ENCODE measurements at regions not wholly inside any gene's neighbourhood (a gene's known extent, or its start where the extent isn't known, plus 50 kb on each side); places are given as distances from the start of the nearest gene placed in this dataset.
"Not testable (repeated sequence)": the region's sequence is repeated elsewhere in the genome, so short reads cannot be mapped to it uniquely, and the experiment has no call there.

- not testable (repeated sequence) for DNase-seq (ENCODE audit: low read depth)
- TF ChIP-seq CTCF (conservative IDR thresholded peaks at IDR 0.05; ENCODE audit: low read depth, low read length) = peak; percentile 31
- H3K4me3 ChIP-seq (ENCODE audit: low read depth, low read length) = peak overlapping the region; percentile 87
These were observed 94.7 kb upstream of the PLEKHM1 start for GRCh38 chr17:45585037-45585733.

GRCh38 chr17:45585794-45586650 is 95.5 kb upstream of the PLEKHM1 start:
- DNase-seq (ENCODE audit: low read depth) = not testable (repeated sequence)
- peak overlapping the region; percentile 87 for H3K4me3 ChIP-seq (ENCODE audit: low read depth, low read length)
- peak; percentile 23 for TF ChIP-seq CTCF (conservative IDR thresholded peaks at IDR 0.05; ENCODE audit: low read depth, low read length)

- H3K4me3 ChIP-seq (ENCODE audit: low read depth, low read length) = peak overlapping the region; percentile 87
- not testable (repeated sequence) for DNase-seq (ENCODE audit: low read depth)
These were observed 96.1 kb upstream of the PLEKHM1 start for GRCh38 chr17:45586651-45586934.

GRCh38 chr17:45592433-45592923 is 102.0 kb upstream of the PLEKHM1 start:
- not testable (repeated sequence) for H3K4me3 ChIP-seq (ENCODE audit: low read depth, low read length); DNase-seq (ENCODE audit: low read depth)
- TF ChIP-seq CTCF (conservative IDR thresholded peaks at IDR 0.05; ENCODE audit: low read depth, low read length) = peak; percentile 67

- not testable (repeated sequence) for H3K4me3 ChIP-seq (ENCODE audit: low read depth, low read length); DNase-seq (ENCODE audit: low read depth)
These were observed 105.8 kb upstream of the PLEKHM1 start for GRCh38 chr17:45596347-45596746.

- not testable (repeated sequence) for H3K4me3 ChIP-seq (ENCODE audit: low read depth, low read length); DNase-seq (ENCODE audit: low read depth)
These were observed 109.8 kb upstream of the PLEKHM1 start for GRCh38 chr17:45600052-45601012.

- not testable (repeated sequence) for H3K4me3 ChIP-seq (ENCODE audit: low read depth, low read length); DNase-seq (ENCODE audit: low read depth)
These were observed 110.5 kb upstream of the PLEKHM1 start for GRCh38 chr17:45601013-45601412.

- not testable (repeated sequence) for H3K4me3 ChIP-seq (ENCODE audit: low read depth, low read length); DNase-seq (ENCODE audit: low read depth)
These were observed 111.4 kb upstream of the PLEKHM1 start for GRCh38 chr17:45601605-45602539.

- not testable (repeated sequence) for H3K4me3 ChIP-seq (ENCODE audit: low read depth, low read length); DNase-seq (ENCODE audit: low read depth)
These were observed 115.2 kb upstream of the PLEKHM1 start for GRCh38 chr17:45605751-45606150.

- not testable (repeated sequence) for DNase-seq (ENCODE audit: low read depth)
- peak overlapping the region; percentile 52 for H3K4me3 ChIP-seq (ENCODE audit: low read depth, low read length)
These were observed 129.5 kb upstream of the PLEKHM1 start for GRCh38 chr17:45619984-45620405.

GRCh38 chr17:45620468-45620867 is 129.9 kb upstream of the PLEKHM1 start:
- peak overlapping the region; percentile 52 for H3K4me3 ChIP-seq (ENCODE audit: low read depth, low read length)
- not testable (repeated sequence) for DNase-seq (ENCODE audit: low read depth)

- DNase-seq (ENCODE audit: low read depth) = not testable (repeated sequence)
- peak overlapping the region; percentile 14 for H3K4me3 ChIP-seq (ENCODE audit: low read depth, low read length)
These were observed 130.6 kb upstream of the PLEKHM1 start for GRCh38 chr17:45621087-45621486.

GRCh38 chr17:45622295-45622694 is 131.8 kb upstream of the PLEKHM1 start:
- not testable (repeated sequence) for H3K4me3 ChIP-seq (ENCODE audit: low read depth, low read length)

More at GRCh38 chr17:45622295-45622694, 131.8 kb upstream of the PLEKHM1 start:
- DNase-seq (ENCODE audit: low read depth) = not testable (repeated sequence)
